BE2C (cell line): ENCODE measurements at regions not wholly inside any gene's neighbourhood (a gene's known extent, or its start where the extent isn't known, plus 50 kb on each side); places are given as distances from the start of the nearest gene placed in this dataset.

ENCODE experiments used
- DNase-seq: peaks from one replicate; pipeline ENCODE4 v3.0.0-alpha.2; 2020
- H3K27me3 ChIP-seq: fragments of 250-450 bp; sonication (Bioruptor Pico); 2 replicates; pipeline ENCODE4 v1.5.1; 2020; ENCODE audit warnings: mild to moderate bottlenecking
- H3K36me3 ChIP-seq: fragments of 250-450 bp; sonication (Bioruptor Pico); 2 replicates; pipeline ENCODE4 v1.5.1; 2020; ENCODE audit warnings: mild to moderate bottlenecking
- H3K4me1 ChIP-seq: fragments of 250-450 bp; sonication (Bioruptor Pico); 2 replicates; pipeline ENCODE4 v1.5.1; 2020
- H3K4me3 ChIP-seq: 2 replicates; pipeline ENCODE4 v1.5.1; 2011; ENCODE audit warnings: low read depth, low read length
- H3K9me3 ChIP-seq: fragments of 250-450 bp; sonication (Bioruptor Pico); 2 replicates; pipeline ENCODE4 v1.5.1; 2020
- CTCF ChIP-seq: IDR thresholded peaks from 2 replicates; pipeline ENCODE4 v1.5.1; 2012; ENCODE audit warnings: mild to moderate bottlenecking, low read depth, low read length

GRCh38 chr7:130986261-130986690 lies 252.3 kb upstream of the KLF14 start:
- TF ChIP-seq CTCF: no peak
- Histone ChIP-seq H3K36me3 (no peaks in the 10 kb centered on the region; the same call in 1 of the 2 replicates), H3K4me3 (no peak overlapping the region), H3K9me3 (no peaks in the 10 kb centered on the region), H3K4me1 (0 out of 2 replicates have a peak, but pooled peaks cover 3% of the 10 kb centered on the region), H3K27me3 (no peaks in the 10 kb centered on the region)
- no peak for DNase-seq

GRCh38 chr7:130987092-130987491 lies 253.1 kb upstream of the KLF14 start:
- H3K9me3 ChIP-seq: no peaks in the 10 kb centered on the region
- TF ChIP-seq CTCF: no peak
- DNase-seq: no peak
- H3K4me3 ChIP-seq: no peak overlapping the region
- 0 out of 2 replicates have a peak, but pooled peaks cover 3% of the 10 kb centered on the region for H3K4me1 ChIP-seq
- H3K27me3 ChIP-seq: no peaks in the 10 kb centered on the region
- H3K36me3 ChIP-seq: no peaks in the 10 kb centered on the region; the same call in 1 of the 2 replicates

GRCh38 chr7:130988443-130988842 lies 254.4 kb upstream of the KLF14 start:
- DNase-seq: no peak

GRCh38 chr7:130989101-130989795 lies 255.2 kb upstream of the KLF14 start:
- TF ChIP-seq CTCF: no peak

More at GRCh38 chr7:130988443-130988842, 254.4 kb upstream of the KLF14 start:
- H3K27me3 ChIP-seq: no peaks in the 10 kb centered on the region
- H3K36me3 ChIP-seq: no peaks in the 10 kb centered on the region; the same call in 1 of the 2 replicates
- no peak overlapping the region for H3K4me3 ChIP-seq
- 0 out of 2 replicates have a peak, but pooled peaks cover 3% of the 10 kb centered on the region for H3K4me1 ChIP-seq
- no peak for TF ChIP-seq CTCF
- H3K9me3 ChIP-seq: no peaks in the 10 kb centered on the region

GRCh38 chr7:130990178-130990832 lies 256.3 kb upstream of the KLF14 start:
- no peaks in the 10 kb centered on the region for H3K9me3 ChIP-seq
- H3K27me3 ChIP-seq: no peaks in the 10 kb centered on the region
- H3K4me3 ChIP-seq: no peak overlapping the region
- no peak for DNase-seq
- H3K4me1 ChIP-seq: 0 out of 2 replicates have a peak, but pooled peaks cover 3% of the 10 kb centered on the region
- no peak for TF ChIP-seq CTCF
- H3K36me3 ChIP-seq: no peaks in the 10 kb centered on the region

More at GRCh38 chr7:130989101-130989795, 255.2 kb upstream of the KLF14 start:
- Histone ChIP-seq H3K4me1 (0 out of 2 replicates have a peak, but pooled peaks cover 3% of the 10 kb centered on the region), H3K9me3 (no peaks in the 10 kb centered on the region), H3K36me3 (no peaks in the 10 kb centered on the region), H3K4me3 (no peak overlapping the region), H3K27me3 (no peaks in the 10 kb centered on the region)
- no peak for DNase-seq
